ENCODE measurements at regions not wholly inside any gene's neighbourhood (a gene's known extent, or its start where the extent isn't known, plus 50 kb on each side); places are given as distances from the start of the nearest gene placed in this dataset.

DNA sequence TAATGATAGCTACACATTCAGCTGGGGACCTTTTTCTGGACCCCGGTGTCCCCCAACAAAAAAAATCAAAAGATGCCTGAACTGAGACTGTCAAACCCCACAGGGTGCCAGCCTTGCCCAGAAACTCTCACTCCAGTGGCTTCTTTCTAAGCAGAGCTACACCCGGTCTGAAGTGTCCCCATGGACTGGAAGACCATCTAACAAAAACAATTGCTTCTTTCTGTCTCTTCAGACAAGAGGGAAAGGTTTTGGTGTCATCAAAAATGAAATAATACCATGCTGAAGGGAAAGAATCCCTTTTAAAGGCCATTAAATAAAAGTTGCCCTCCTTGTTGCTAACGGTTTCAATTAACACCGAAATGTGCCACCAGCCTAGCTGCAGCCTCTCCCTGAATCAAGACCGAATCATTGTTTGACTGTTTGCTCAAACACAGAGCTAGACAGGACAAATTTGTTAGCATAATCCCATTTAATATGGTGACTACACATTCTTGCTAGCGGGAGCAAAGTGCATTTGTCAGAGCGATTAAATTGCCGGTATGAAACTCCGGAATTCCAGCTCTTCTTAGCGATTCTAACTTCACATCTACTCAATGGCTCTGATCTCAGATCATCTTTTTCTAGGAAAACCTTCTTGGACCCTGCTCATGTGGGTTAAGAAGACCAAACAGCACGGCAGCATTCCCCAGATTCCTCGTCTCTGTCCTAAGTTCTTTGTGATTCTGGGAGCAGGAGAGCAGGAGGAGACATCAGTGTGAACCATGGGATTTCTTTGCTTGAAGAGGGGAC is 397.5 kb upstream of the PRKCQ start:
- 97% methylated on average over 12 of the region's 12 CpGs for WGBS (ENCODE audit: insufficient coverage)
- ChIA-PET POLR2A (no interaction called here), CTCF (interaction anchor here (0.9 to 2.2 kb wide), 3 partner anchors 8 to 154 kb away, joined by 3 to 8 read pairs (median 3); no protein-coding TSS in a partner anchor)
- Histone ChIP-seq H3K9me3 (ENCODE audit: control extremely low read depth in 1 of 5, control insufficient read depth in 4 of 5, insufficient read depth in 2 of 5, low read depth in 1 of 5, low read length in 4 of 5) (peaks cover 0 to 11% (median 0%) of the 10 kb centered on the region in 5 experiments), H3K4me3 (ENCODE audit: control insufficient read depth in 1 of 7, extremely low read depth in 1 of 7, insufficient read depth in 4 of 7, low read depth in 2 of 7, low read length in 6 of 7) (no peak overlapping the region), H3K36me3 (ENCODE audit: control insufficient read depth in 4 of 4, insufficient read depth in 4 of 4, low read length in 3 of 4) (no peaks in the 10 kb centered on the region), H3K27ac (ENCODE audit: insufficient read depth in 1 of 2, low read depth in 1 of 2, low read length in 2 of 2, poor library complexity in 1 of 2, severe bottlenecking in 2 of 2) (no peak overlapping the region), H3K4me1 (ENCODE audit: control extremely low read depth in 1 of 4, control insufficient read depth in 4 of 4, insufficient read depth in 4 of 4, low read length in 3 of 4) (peaks cover 0 to 25% (median 16%) of the 10 kb centered on the region in 4 experiments), H3K27me3 (replicated peaks in 2 of 5; ENCODE audit: control insufficient read depth in 4 of 5, insufficient read depth in 5 of 5, low read length in 4 of 5) (no peaks in the 10 kb centered on the region)
- DNase-seq, result no peak

DNA sequence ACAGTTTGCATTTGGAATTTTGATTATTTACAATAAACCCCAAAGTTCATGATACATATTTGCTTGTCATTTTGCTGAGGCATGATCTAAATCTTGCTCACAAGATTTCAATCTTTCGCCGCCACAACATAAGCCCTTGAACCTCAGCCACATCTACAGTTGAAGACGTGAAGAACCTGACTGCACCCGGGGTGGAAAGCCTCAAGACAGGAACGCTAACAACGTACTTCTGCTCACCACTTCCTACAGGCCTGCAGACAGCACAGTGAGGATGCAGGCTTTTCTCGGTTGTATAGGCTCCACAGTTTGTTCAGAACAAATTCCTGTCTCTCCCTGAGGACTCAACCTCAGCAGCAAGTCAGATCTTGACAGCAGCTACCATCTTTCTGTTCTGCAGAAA is 393.8 kb upstream of the PRKCQ start:
- peak in 2 of 3 donors; percentile 56 to 82 for DNase-seq
- Histone ChIP-seq H3K4me1 (ENCODE audit: control extremely low read depth in 1 of 4, control insufficient read depth in 4 of 4, insufficient read depth in 4 of 4, low read length in 3 of 4) (peaks cover 0 to 12% (median 9%) of the 10 kb centered on the region in 4 experiments), H3K9me3 (ENCODE audit: control extremely low read depth in 1 of 5, control insufficient read depth in 4 of 5, insufficient read depth in 2 of 5, low read depth in 1 of 5, low read length in 4 of 5) (peaks cover 0 to 11% (median 0%) of the 10 kb centered on the region in 5 experiments), H3K4me3 (ENCODE audit: control insufficient read depth in 1 of 7, extremely low read depth in 1 of 7, insufficient read depth in 4 of 7, low read depth in 2 of 7, low read length in 6 of 7) (no peak overlapping the region), H3K27me3 (replicated peaks in 2 of 5; ENCODE audit: control insufficient read depth in 4 of 5, insufficient read depth in 5 of 5, low read length in 4 of 5) (no peaks in the 10 kb centered on the region), H3K36me3 (ENCODE audit: control insufficient read depth in 4 of 4, insufficient read depth in 4 of 4, low read length in 3 of 4) (no peaks in the 10 kb centered on the region), H3K27ac (ENCODE audit: insufficient read depth in 1 of 2, low read depth in 1 of 2, low read length in 2 of 2, poor library complexity in 1 of 2, severe bottlenecking in 2 of 2) (no peak overlapping the region)
- ChIA-PET CTCF (no interaction called here), POLR2A (interaction anchor here (0.7 kb wide), 1 partner anchor 46 kb away, joined by 3 read pairs; no protein-coding TSS in a partner anchor)
- WGBS (ENCODE audit: insufficient coverage), result 0% methylated on average over 5 of the region's 7 CpGs

DNA sequence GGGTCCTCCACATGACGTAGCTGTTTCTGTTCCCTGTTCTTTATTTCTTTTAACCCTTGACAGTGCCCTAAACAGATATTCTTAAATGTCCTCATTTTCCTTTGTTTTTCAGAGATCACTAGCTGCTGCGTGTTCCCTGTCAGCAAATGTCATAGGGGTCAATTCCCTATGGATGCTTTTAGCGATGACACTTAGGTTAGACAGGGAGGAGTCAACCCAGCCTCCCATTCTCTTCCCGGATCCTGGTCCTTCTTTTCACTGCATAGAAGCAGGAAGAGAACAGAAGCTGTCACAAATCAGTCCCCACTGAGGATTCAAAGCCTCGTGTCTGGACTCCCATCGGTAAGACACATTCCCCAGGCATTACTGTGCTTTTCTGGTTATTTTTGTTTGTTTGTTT is 392.1 kb upstream of the PRKCQ start:
- H3K27me3 ChIP-seq (replicated peaks in 2 of 5; ENCODE audit: control insufficient read depth in 4 of 5, insufficient read depth in 5 of 5, low read length in 4 of 5), result no peaks in the 10 kb centered on the region
- no peak overlapping the region for H3K27ac ChIP-seq (ENCODE audit: insufficient read depth in 1 of 2, low read depth in 1 of 2, low read length in 2 of 2, poor library complexity in 1 of 2, severe bottlenecking in 2 of 2)
- ChIA-PET POLR2A (no interaction called here), CTCF (interaction anchor here (1.0 kb wide), 1 partner anchor 52 kb away, joined by 3 read pairs; no protein-coding TSS in a partner anchor)
- 90% methylated on average over 5 of the region's 6 CpGs for WGBS (ENCODE audit: insufficient coverage)
- H3K4me3 ChIP-seq (ENCODE audit: control insufficient read depth in 1 of 7, extremely low read depth in 1 of 7, insufficient read depth in 4 of 7, low read depth in 2 of 7, low read length in 6 of 7), result no peak overlapping the region
- H3K9me3 ChIP-seq (ENCODE audit: control extremely low read depth in 1 of 5, control insufficient read depth in 4 of 5, insufficient read depth in 2 of 5, low read depth in 1 of 5, low read length in 4 of 5), result peaks cover 0 to 11% (median 0%) of the 10 kb centered on the region in 5 experiments
- no peak for DNase-seq
- H3K4me1 ChIP-seq (ENCODE audit: control extremely low read depth in 1 of 4, control insufficient read depth in 4 of 4, insufficient read depth in 4 of 4, low read length in 3 of 4), result peaks cover 0 to 12% (median 9%) of the 10 kb centered on the region in 4 experiments
- no peaks in the 10 kb centered on the region for H3K36me3 ChIP-seq (ENCODE audit: control insufficient read depth in 4 of 4, insufficient read depth in 4 of 4, low read length in 3 of 4)

DNA sequence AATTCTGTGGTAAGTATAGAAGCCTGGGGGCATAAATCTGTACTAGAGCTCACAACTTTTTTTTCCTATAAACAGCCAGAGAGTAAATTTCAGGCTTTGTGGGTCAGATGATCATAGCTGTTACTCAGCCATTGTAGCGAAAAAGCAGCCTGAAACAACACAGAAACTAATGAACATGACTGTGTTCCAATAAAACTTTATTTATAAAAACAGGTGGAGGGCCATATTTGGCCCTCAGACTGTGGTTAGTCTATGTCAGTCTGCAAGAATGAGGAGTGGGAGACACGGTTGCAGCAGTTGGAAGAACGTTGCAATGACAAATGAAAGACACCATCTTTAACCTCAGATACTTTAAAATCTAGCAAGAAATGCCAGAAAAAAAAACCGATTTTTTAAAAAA is 389.6 kb upstream of the PRKCQ start:
- Histone ChIP-seq H3K9me3 (ENCODE audit: control extremely low read depth in 1 of 5, control insufficient read depth in 4 of 5, insufficient read depth in 2 of 5, low read depth in 1 of 5, low read length in 4 of 5) (no peaks in the 10 kb centered on the region), H3K27me3 (replicated peaks in 2 of 5; ENCODE audit: control insufficient read depth in 4 of 5, insufficient read depth in 5 of 5, low read length in 4 of 5) (no peaks in the 10 kb centered on the region), H3K36me3 (ENCODE audit: control insufficient read depth in 4 of 4, insufficient read depth in 4 of 4, low read length in 3 of 4) (no peaks in the 10 kb centered on the region), H3K27ac (ENCODE audit: insufficient read depth in 1 of 2, low read depth in 1 of 2, low read length in 2 of 2, poor library complexity in 1 of 2, severe bottlenecking in 2 of 2) (no peak overlapping the region), H3K4me3 (ENCODE audit: control insufficient read depth in 1 of 7, extremely low read depth in 1 of 7, insufficient read depth in 4 of 7, low read depth in 2 of 7, low read length in 6 of 7) (no peak overlapping the region), H3K4me1 (ENCODE audit: control extremely low read depth in 1 of 4, control insufficient read depth in 4 of 4, insufficient read depth in 4 of 4, low read length in 3 of 4) (peaks cover 0 to 12% (median 9%) of the 10 kb centered on the region in 4 experiments)
- POLR2A ChIA-PET, result no interaction called here
- WGBS (ENCODE audit: insufficient coverage), result 100% methylated on average over 2 of the region's 4 CpGs
- no peak for DNase-seq
- CTCF ChIA-PET, result interaction anchor here (0.7 kb wide), 1 partner anchor 11 kb away, joined by 3 read pairs; no protein-coding TSS in a partner anchor

DNA sequence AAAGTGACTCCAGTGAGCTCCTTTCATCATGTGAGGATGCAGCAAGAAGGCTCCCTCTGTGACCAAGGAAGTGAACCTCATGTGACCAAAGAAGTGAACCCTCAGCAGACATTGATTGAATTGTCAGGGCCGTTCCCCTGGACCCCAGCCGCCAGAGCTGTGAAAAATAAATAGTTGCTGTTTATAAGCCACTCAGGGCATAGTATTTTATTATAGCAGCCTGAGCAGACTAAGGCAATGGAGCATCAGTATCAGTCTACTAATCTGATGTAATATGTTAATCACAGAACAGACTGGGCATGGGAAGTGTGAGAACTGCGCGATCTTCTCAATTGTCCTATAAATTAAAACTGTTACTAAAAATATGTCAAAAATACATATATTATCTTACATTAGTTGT is 384.5 kb upstream of the PRKCQ start:
- Histone ChIP-seq H3K4me1 (ENCODE audit: control extremely low read depth in 1 of 4, control insufficient read depth in 4 of 4, insufficient read depth in 4 of 4, low read length in 3 of 4) (peaks cover 0 to 3% (median 0%) of the 10 kb centered on the region in 4 experiments), H3K9me3 (ENCODE audit: control extremely low read depth in 1 of 5, control insufficient read depth in 4 of 5, insufficient read depth in 2 of 5, low read depth in 1 of 5, low read length in 4 of 5) (no peaks in the 10 kb centered on the region), H3K4me3 (ENCODE audit: control insufficient read depth in 1 of 7, extremely low read depth in 1 of 7, insufficient read depth in 4 of 7, low read depth in 2 of 7, low read length in 6 of 7) (no peak overlapping the region), H3K27me3 (replicated peaks in 2 of 5; ENCODE audit: control insufficient read depth in 4 of 5, insufficient read depth in 5 of 5, low read length in 4 of 5) (no peaks in the 10 kb centered on the region), H3K27ac (ENCODE audit: insufficient read depth in 1 of 2, low read depth in 1 of 2, low read length in 2 of 2, poor library complexity in 1 of 2, severe bottlenecking in 2 of 2) (no peak overlapping the region), H3K36me3 (ENCODE audit: control insufficient read depth in 4 of 4, insufficient read depth in 4 of 4, low read length in 3 of 4) (no peaks in the 10 kb centered on the region)
- no CpG with 5 or more reads among the region's 4 CpGs for WGBS (ENCODE audit: insufficient coverage)
- no peak for DNase-seq
- CTCF ChIA-PET, result interaction anchor here (0.7 kb wide), 1 partner anchor 34 kb away, joined by 3 read pairs; no protein-coding TSS in a partner anchor
- POLR2A ChIA-PET, result no interaction called here

DNA sequence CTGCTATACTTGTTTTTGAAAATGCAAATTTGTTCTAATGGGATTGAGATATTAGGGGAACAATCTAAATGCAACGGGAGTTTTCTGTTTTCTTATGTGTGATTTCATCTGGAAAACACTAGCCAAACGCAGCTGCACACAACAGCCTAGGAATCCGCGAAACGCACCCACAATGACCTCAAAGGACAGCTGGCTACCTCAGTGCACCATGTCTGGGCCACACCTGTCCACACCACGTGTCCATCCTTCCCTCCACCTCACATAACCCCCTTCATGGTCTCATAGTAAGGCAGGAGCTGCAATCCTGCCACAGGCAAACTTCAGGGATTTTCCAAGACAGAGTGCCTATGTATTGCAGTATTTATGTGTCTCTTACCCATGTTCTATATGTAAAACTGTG is 382.5 kb upstream of the PRKCQ start:
- Histone ChIP-seq H3K36me3 (ENCODE audit: control insufficient read depth in 4 of 4, insufficient read depth in 4 of 4, low read length in 3 of 4) (no peaks in the 10 kb centered on the region), H3K27ac (ENCODE audit: insufficient read depth in 1 of 2, low read depth in 1 of 2, low read length in 2 of 2, poor library complexity in 1 of 2, severe bottlenecking in 2 of 2) (no peak overlapping the region), H3K4me1 (ENCODE audit: control extremely low read depth in 1 of 4, control insufficient read depth in 4 of 4, insufficient read depth in 4 of 4, low read length in 3 of 4) (peaks cover 5 to 22% (median 13%) of the 10 kb centered on the region in 4 experiments), H3K9me3 (ENCODE audit: control extremely low read depth in 1 of 5, control insufficient read depth in 4 of 5, insufficient read depth in 2 of 5, low read depth in 1 of 5, low read length in 4 of 5) (no peaks in the 10 kb centered on the region), H3K27me3 (replicated peaks in 2 of 5; ENCODE audit: control insufficient read depth in 4 of 5, insufficient read depth in 5 of 5, low read length in 4 of 5) (no peaks in the 10 kb centered on the region), H3K4me3 (ENCODE audit: control insufficient read depth in 1 of 7, extremely low read depth in 1 of 7, insufficient read depth in 4 of 7, low read depth in 2 of 7, low read length in 6 of 7) (no peak overlapping the region)
- POLR2A ChIA-PET, result no interaction called here
- CTCF ChIA-PET, result no interaction called here
- WGBS (ENCODE audit: insufficient coverage), result 83% methylated on average over 4 of the region's 6 CpGs
- no peak for DNase-seq

DNA sequence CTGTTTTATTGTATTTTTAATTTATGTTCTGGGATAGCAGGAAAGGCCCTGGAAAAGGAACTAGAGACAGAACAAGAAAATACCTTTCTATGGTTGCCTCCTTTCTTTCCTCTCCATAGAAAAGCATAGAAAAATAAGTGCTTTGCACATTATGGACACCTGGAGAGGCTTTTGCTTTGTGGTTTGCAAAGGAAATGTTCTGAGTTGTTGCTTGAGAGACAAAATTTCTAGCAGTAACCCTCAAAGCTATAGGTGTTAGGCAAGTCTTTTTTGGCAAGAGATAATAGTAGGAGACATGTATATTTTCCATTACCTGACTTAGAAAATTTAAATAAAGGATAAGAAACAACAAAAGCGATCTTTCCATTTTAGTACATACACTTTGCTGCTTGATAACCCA is 378.6 kb upstream of the PRKCQ start:
- Histone ChIP-seq H3K9me3 (ENCODE audit: control extremely low read depth in 1 of 5, control insufficient read depth in 4 of 5, insufficient read depth in 2 of 5, low read depth in 1 of 5, low read length in 4 of 5) (no peaks in the 10 kb centered on the region), H3K4me3 (ENCODE audit: control insufficient read depth in 1 of 7, extremely low read depth in 1 of 7, insufficient read depth in 4 of 7, low read depth in 2 of 7, low read length in 6 of 7) (no peak overlapping the region), H3K36me3 (ENCODE audit: control insufficient read depth in 4 of 4, insufficient read depth in 4 of 4, low read length in 3 of 4) (no peaks in the 10 kb centered on the region), H3K4me1 (ENCODE audit: control extremely low read depth in 1 of 4, control insufficient read depth in 4 of 4, insufficient read depth in 4 of 4, low read length in 3 of 4) (peaks cover 5 to 29% (median 13%) of the 10 kb centered on the region in 4 experiments), H3K27me3 (replicated peaks in 2 of 5; ENCODE audit: control insufficient read depth in 4 of 5, insufficient read depth in 5 of 5, low read length in 4 of 5) (no peaks in the 10 kb centered on the region), H3K27ac (ENCODE audit: insufficient read depth in 1 of 2, low read depth in 1 of 2, low read length in 2 of 2, poor library complexity in 1 of 2, severe bottlenecking in 2 of 2) (no peak overlapping the region)
- DNase-seq, result peak in 2 of 3 donors; percentile 22 to 46
- ChIA-PET CTCF (interaction anchor here (1.1 to 1.6 kb wide), 4 partner anchors 9 to 159 kb away, joined by 3 to 4 read pairs (median 3); no protein-coding TSS in a partner anchor), POLR2A (no interaction called here)
- WGBS (ENCODE audit: insufficient coverage), result no CpG with 5 or more reads among the region's 1 CpG

Data from common myeloid progenitor, CD34-positive (primary cell).